Hepatocyte (in vitro differentiated cells): ENCODE measurements at regions not wholly inside any gene's neighbourhood (a gene's known extent, or its start where the extent isn't known, plus 50 kb on each side); places are given as distances from the start of the nearest gene placed in this dataset.

Experiments used
- DNase-seq: peaks from one replicate; pipeline ENCODE4 v3.0.0-alpha.2; 2016; ENCODE audit warnings: low spot score
- H2AFZ ChIP-seq: fragments of 200-600 bp; sonication (generic); 2 replicates; pipeline ENCODE4 v1.6.0; 2016; ENCODE audit warnings: antibody characterized with exemption, mild to moderate bottlenecking
- H3K27ac ChIP-seq: fragments of 200-600 bp; sonication (generic); 2 replicates; pipeline ENCODE4 v1.5.1; 2016; ENCODE audit warnings: mild to moderate bottlenecking
- H3K27me3 ChIP-seq: fragments of 200-600 bp; sonication (generic); 2 replicates; pipeline ENCODE4 v1.6.1; 2016
- H3K36me3 ChIP-seq: fragments of 200-600 bp; sonication (generic); replicated peaks from 2 replicates; pipeline ENCODE4 v1.5.1; 2016; ENCODE audit warnings: low read depth; ENCODE audit not compliant: insufficient read depth
- H3K4me1 ChIP-seq: fragments of 200-600 bp; sonication (generic); 2 replicates; pipeline ENCODE4 v1.5.1; 2016; ENCODE audit warnings: mild to moderate bottlenecking, moderate library complexity; ENCODE audit not compliant: insufficient read depth
- H3K4me2 ChIP-seq: fragments of 200-600 bp; sonication (generic); 2 replicates; pipeline ENCODE4 v1.6.0; 2016
- H3K4me3 ChIP-seq: fragments of 200-600 bp; sonication (generic); 2 replicates; pipeline ENCODE4 v1.5.1; 2016; ENCODE audit warnings: mild to moderate bottlenecking
- H3K79me2 ChIP-seq: fragments of 200-600 bp; sonication (generic); 2 replicates; pipeline ENCODE4 v1.6.0; 2017; ENCODE audit warnings: mild to moderate bottlenecking
- H3K9me2 ChIP-seq: fragments of 200-600 bp; sonication (generic); replicated peaks from 2 replicates; pipeline ENCODE4 v1.6.0; 2017; ENCODE audit warnings: mild to moderate bottlenecking; ENCODE audit not compliant: insufficient read depth
- H3K9me3 ChIP-seq: fragments of 200-600 bp; sonication (generic); 2 replicates; pipeline ENCODE4 v1.5.1; 2016; ENCODE audit warnings: low read depth, mild to moderate bottlenecking
- H4K20me1 ChIP-seq: fragments of 200-600 bp; sonication (generic); 2 replicates; pipeline ENCODE4 v1.6.0; 2016; ENCODE audit warnings: mild to moderate bottlenecking; ENCODE audit not compliant: insufficient read depth, poor library complexity, severe bottlenecking
- EZH2 ChIP-seq: fragments of 200-600 bp; sonication (generic); IDR thresholded peaks from 2 replicates; pipeline ENCODE4 v1.6.1; 2016; ENCODE audit warnings: antibody characterized with exemption, mild to moderate bottlenecking, borderline replicate concordance
- EZH2phosphoT487 ChIP-seq: fragments of 200-600 bp; sonication (generic); IDR thresholded peaks from one replicate; pipeline ENCODE4 v1.6.1; 2018; ENCODE audit warnings: antibody characterized with exemption, mild to moderate bottlenecking, low read depth, moderate library complexity; ENCODE audit not compliant: unreplicated experiment, severe bottlenecking
- WGBS: methylation state at CpG from one replicate; pipeline ENCODE4 v1.1.6; 2016; ENCODE audit warnings: low lambda C conversion rate; ENCODE audit errors: missing lambda C conversion rate; 5-methylcytosine and 5-hydroxymethylcytosine counted together
- TF ChIP-seq, protein P1 (sequence below): fragments of 200-600 bp; sonication (generic); IDR thresholded peaks from 2 replicates; pipeline ENCODE4 v1.5.1; 2016; ENCODE audit warnings: antibody characterized with exemption, mild to moderate bottlenecking; ENCODE audit not compliant: poor library complexity

DNA sequence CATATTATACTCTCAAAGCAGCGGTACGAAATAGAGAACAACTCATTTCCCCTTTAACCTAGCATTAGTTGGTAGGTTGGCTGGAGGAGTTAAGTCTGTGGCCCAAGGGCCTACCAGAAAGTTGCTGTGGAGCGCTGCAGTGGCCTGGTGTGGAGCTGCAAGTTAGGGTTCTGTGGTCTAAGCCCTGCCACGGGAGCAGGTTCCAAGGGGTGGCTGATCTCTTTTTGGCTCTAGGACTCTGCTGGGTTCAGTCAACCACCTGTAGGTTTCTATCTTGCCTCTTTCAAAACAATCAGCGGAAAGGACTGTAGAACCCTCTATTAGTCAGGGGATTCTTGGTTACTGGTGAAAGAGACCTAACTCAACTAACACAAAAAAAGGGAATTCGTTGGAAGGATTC is 54.5 kb upstream of the TULP4 start:
- Histone ChIP-seq H4K20me1 (peaks cover 51% of the 10 kb centered on the region), H2AFZ (no peak overlapping the region), H3K27ac (no peak overlapping the region), H3K4me1 (peaks cover 10% of the 10 kb centered on the region), H3K9me2 (no peaks in the 10 kb centered on the region), H3K27me3 (no peaks in the 10 kb centered on the region), H3K36me3 (no peaks in the 10 kb centered on the region), H3K4me2 (no peak overlapping the region), H3K9me3 (no peaks in the 10 kb centered on the region), H3K4me3 (no peak overlapping the region), H3K79me2 (peaks cover 96% of the 10 kb centered on the region)
- TF ChIP-seq EZH2phosphoT487 = no peak
- TF ChIP-seq, protein P1, sequence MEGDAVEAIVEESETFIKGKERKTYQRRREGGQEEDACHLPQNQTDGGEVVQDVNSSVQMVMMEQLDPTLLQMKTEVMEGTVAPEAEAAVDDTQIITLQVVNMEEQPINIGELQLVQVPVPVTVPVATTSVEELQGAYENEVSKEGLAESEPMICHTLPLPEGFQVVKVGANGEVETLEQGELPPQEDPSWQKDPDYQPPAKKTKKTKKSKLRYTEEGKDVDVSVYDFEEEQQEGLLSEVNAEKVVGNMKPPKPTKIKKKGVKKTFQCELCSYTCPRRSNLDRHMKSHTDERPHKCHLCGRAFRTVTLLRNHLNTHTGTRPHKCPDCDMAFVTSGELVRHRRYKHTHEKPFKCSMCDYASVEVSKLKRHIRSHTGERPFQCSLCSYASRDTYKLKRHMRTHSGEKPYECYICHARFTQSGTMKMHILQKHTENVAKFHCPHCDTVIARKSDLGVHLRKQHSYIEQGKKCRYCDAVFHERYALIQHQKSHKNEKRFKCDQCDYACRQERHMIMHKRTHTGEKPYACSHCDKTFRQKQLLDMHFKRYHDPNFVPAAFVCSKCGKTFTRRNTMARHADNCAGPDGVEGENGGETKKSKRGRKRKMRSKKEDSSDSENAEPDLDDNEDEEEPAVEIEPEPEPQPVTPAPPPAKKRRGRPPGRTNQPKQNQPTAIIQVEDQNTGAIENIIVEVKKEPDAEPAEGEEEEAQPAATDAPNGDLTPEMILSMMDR = no peak
- no peak for TF ChIP-seq EZH2
- 90% methylated on average over 6 of the region's 6 CpGs for WGBS
- no peak for DNase-seq

DNA sequence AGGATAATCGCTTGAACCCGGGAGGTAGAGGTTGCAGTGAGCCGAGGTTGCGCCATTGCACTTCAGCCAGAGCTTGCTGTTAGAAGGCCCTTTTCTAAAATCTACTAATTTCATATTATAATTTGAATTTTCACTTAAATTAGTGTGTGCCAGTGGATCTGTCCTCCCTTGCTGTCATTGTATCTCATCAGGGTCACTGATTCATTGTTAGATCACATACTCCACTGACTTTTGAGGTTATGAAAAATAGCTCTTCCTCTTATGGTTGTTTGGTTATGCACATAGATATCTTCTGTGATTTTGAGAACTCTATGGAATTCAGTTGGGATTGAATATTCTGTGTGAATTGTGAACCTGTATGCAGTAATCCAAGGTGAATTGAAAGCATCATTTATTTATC is 53.1 kb upstream of the TULP4 start:
- H2AFZ ChIP-seq = no peak overlapping the region
- peaks cover 10% of the 10 kb centered on the region for H3K4me1 ChIP-seq
- no peak for DNase-seq
- peaks cover 40% of the 10 kb centered on the region for H4K20me1 ChIP-seq
- H3K79me2 ChIP-seq = peaks cover 96% of the 10 kb centered on the region
- H3K4me3 ChIP-seq = no peak overlapping the region
- TF ChIP-seq, protein P1 = no peak
- TF ChIP-seq EZH2phosphoT487 (no peak), EZH2 (no peak)
- no peaks in the 10 kb centered on the region for H3K9me3 ChIP-seq
- no peak overlapping the region for H3K27ac ChIP-seq
- H3K9me2 ChIP-seq = no peaks in the 10 kb centered on the region
- no peaks in the 10 kb centered on the region for H3K36me3 ChIP-seq
- WGBS = 98% methylated on average over 4 of the region's 4 CpGs
- H3K4me2 ChIP-seq = no peak overlapping the region
- no peaks in the 10 kb centered on the region for H3K27me3 ChIP-seq

DNA sequence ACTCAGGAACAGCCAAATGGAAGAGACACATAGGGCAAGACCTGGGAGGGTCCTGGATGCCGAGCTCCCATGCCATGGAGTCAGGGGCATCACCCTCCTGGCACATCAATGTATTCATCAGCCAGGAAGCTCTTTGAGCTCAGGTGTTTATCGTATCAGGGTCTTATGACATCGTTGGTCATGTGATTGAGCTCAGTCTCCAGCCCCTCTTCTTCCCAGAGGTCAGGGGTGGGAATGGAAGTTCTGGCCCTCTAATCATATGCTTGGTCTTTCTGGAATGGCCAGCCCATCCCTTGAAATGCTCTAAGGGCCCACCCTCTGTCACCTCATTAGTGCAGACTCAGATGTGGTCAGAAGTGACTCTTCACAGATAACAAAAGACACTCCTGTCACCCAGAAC is 52.4 kb upstream of the TULP4 start:
- peaks cover 9% of the 10 kb centered on the region for H3K4me1 ChIP-seq
- H3K27ac ChIP-seq = no peak overlapping the region
- peaks cover 96% of the 10 kb centered on the region for H3K79me2 ChIP-seq
- DNase-seq = no peak
- no peak overlapping the region for H2AFZ ChIP-seq
- WGBS = 91% methylated on average over 3 of the region's 3 CpGs
- no peak for TF ChIP-seq EZH2phosphoT487
- TF ChIP-seq EZH2 = no peak
- TF ChIP-seq, protein P1 = no peak
- no peaks in the 10 kb centered on the region for H3K27me3 ChIP-seq
- H3K4me2 ChIP-seq = no peak overlapping the region
- peaks cover 36% of the 10 kb centered on the region for H4K20me1 ChIP-seq
- no peak overlapping the region for H3K4me3 ChIP-seq
- no peaks in the 10 kb centered on the region for H3K9me3 ChIP-seq
- no peaks in the 10 kb centered on the region for H3K36me3 ChIP-seq
- H3K9me2 ChIP-seq = no peaks in the 10 kb centered on the region

DNA sequence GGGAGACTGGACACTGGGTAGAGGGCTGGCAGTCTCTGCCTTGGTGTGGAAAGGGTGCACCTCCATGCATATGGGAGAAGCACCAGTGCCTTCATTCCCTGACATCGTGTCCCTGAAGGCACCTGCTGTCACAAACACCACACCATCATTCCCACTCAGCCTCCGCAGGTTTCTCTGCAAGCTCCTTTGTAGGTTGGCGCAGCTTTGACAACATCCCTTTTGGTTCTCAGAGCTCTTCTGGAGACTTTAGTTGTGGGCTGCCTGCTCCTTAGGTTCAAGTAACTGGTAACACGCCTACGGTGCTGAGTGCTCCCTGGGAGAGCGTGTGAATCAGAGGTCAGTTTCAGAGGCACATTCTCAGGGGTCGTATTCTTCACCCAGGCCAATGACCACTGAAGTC is 50.2 kb upstream of the TULP4 start:
- Histone ChIP-seq H3K4me1 (no peaks in the 10 kb centered on the region), H4K20me1 (peaks cover 18% of the 10 kb centered on the region), H2AFZ (no peak overlapping the region), H3K9me3 (no peaks in the 10 kb centered on the region), H3K4me3 (no peak overlapping the region), H3K4me2 (no peak overlapping the region), H3K9me2 (no peaks in the 10 kb centered on the region), H3K36me3 (no peaks in the 10 kb centered on the region), H3K27ac (no peak overlapping the region), H3K79me2 (peaks cover 86% of the 10 kb centered on the region), H3K27me3 (no peaks in the 10 kb centered on the region)
- no peak for DNase-seq
- whole genome bisulfite sequencing = 78% methylated on average over 7 of the region's 7 CpGs
- TF ChIP-seq, protein P1 = no peak
- no peak for TF ChIP-seq EZH2
- TF ChIP-seq EZH2phosphoT487 = no peak
